NCI-H748 (cell line): ENCODE measurements at regions not wholly inside any gene's neighbourhood (a gene's known extent, or its start where the extent isn't known, plus 50 kb on each side); places are given as distances from the start of the nearest gene placed in this dataset.

Experiments used
- DNase-seq: peaks from one replicate; lab custom pipeline; 2025; ENCODE audit not compliant: unreplicated experiment; lab: John Stamatoyannopoulos, UW

GRCh38 chr11:24312464-24313238 lies 184.2 kb upstream of the LUZP2 start:
- no peak for DNase-seq

- no peak for DNase-seq
These were observed 175.6 kb upstream of the LUZP2 start for GRCh38 chr11:24321229-24321628.

GRCh38 chr11:24324211-24324610 lies 172.6 kb upstream of the LUZP2 start:
- DNase-seq = no peak

GRCh38 chr11:24344222-24344621 lies 152.6 kb upstream of the LUZP2 start:
- DNase-seq = no peak

GRCh38 chr11:24348908-24349307 lies 147.9 kb upstream of the LUZP2 start:
- no peak for DNase-seq

GRCh38 chr11:24351179-24351578 lies 145.7 kb upstream of the LUZP2 start:
- no peak for DNase-seq

GRCh38 chr11:24356501-24356900 lies 140.4 kb upstream of the LUZP2 start:
- no peak for DNase-seq

- no peak for DNase-seq
These were observed 139.0 kb upstream of the LUZP2 start for GRCh38 chr11:24357620-24358410.

- DNase-seq = no peak
These were observed 124.4 kb upstream of the LUZP2 start for GRCh38 chr11:24372491-24372890.

GRCh38 chr11:24373516-24373915 lies 123.3 kb upstream of the LUZP2 start:
- no peak for DNase-seq

GRCh38 chr11:24375351-24375750 lies 121.5 kb upstream of the LUZP2 start:
- DNase-seq = no peak

GRCh38 chr11:24375931-24376330 lies 120.9 kb upstream of the LUZP2 start:
- DNase-seq = no peak

- no peak for DNase-seq
These were observed 113.7 kb upstream of the LUZP2 start for GRCh38 chr11:24383137-24383536.

GRCh38 chr11:24384240-24384639 lies 112.6 kb upstream of the LUZP2 start:
- DNase-seq = no peak

- DNase-seq = peak; percentile 28
These were observed 110.1 kb upstream of the LUZP2 start for GRCh38 chr11:24386546-24387397.

GRCh38 chr11:24389575-24389974 lies 107.3 kb upstream of the LUZP2 start:
- no peak for DNase-seq

GRCh38 chr11:24390016-24390415 lies 106.8 kb upstream of the LUZP2 start:
- no peak for DNase-seq

GRCh38 chr11:24390762-24391161 lies 106.1 kb upstream of the LUZP2 start:
- no peak for DNase-seq

- DNase-seq = no peak
These were observed 105.7 kb upstream of the LUZP2 start for GRCh38 chr11:24391167-24391566.

GRCh38 chr11:24400059-24400665 lies 96.7 kb upstream of the LUZP2 start:
- DNase-seq = no peak

- no peak for DNase-seq
These were observed 90.5 kb upstream of the LUZP2 start for GRCh38 chr11:24406389-24406788.
